K562 (cell line): ENCODE measurements at regions not wholly inside any gene's neighbourhood (a gene's known extent, or its start where the extent isn't known, plus 50 kb on each side); places are given as distances from the start of the nearest gene placed in this dataset.

Experiments
- EZH2 ChIP-seq: IDR thresholded peaks from 2 replicates; pipeline ENCODE4 v1.6.1; 2012; ENCODE audit warnings: low read depth, mild to moderate bottlenecking, inconsistent platforms, low read length, borderline replicate concordance
- POLR2AphosphoS5 ChIP-seq: IDR thresholded peaks from 2 replicates; pipeline ENCODE4 v1.6.1; 2011; ENCODE audit warnings: mild to moderate bottlenecking, low read depth, low read length, moderate library complexity; ENCODE audit not compliant: control insufficient read depth, insufficient read depth
- ZNF12 ChIP-seq: sonication (generic); formaldehyde crosslinking; IDR thresholded peaks from 2 replicates; pipeline ENCODE4 v1.4.0; 2020; ENCODE audit warnings: mild to moderate bottlenecking, missing genetic modification reagents
- TF ChIP-seq, protein P1 (sequence below), 2 experiments: fragments of 450-650 bp in 1 of 2; sonication (generic) in 1 of 2; formaldehyde crosslinking in 1 of 2; IDR thresholded peaks; 2 replicates each; pipeline versions ENCODE4 v1.7.1 to v1.9.0; 2016 to 2022; ENCODE audit warnings: inconsistent platforms in 1 of 2, mild to moderate bottlenecking in 1 of 2, missing genetic modification reagents in 1 of 2
- TF ChIP-seq, protein P2 (sequence below), 3 experiments: IDR thresholded peaks in 2 of 3; conservative IDR thresholded peaks in 1 of 3; 2 replicates each; pipeline ENCODE4 v1.5.1; 2011 to 2012; ENCODE audit warnings: low read length in 3 of 3, mild to moderate bottlenecking in 3 of 3, control low read depth in 2 of 3, improper control_type of control experiment in 1 of 3, inconsistent platforms in 1 of 3, low read depth in 1 of 3, mixed read lengths in 1 of 3, moderate library complexity in 1 of 3; ENCODE audit not compliant: insufficient read depth in 2 of 3

DNA sequence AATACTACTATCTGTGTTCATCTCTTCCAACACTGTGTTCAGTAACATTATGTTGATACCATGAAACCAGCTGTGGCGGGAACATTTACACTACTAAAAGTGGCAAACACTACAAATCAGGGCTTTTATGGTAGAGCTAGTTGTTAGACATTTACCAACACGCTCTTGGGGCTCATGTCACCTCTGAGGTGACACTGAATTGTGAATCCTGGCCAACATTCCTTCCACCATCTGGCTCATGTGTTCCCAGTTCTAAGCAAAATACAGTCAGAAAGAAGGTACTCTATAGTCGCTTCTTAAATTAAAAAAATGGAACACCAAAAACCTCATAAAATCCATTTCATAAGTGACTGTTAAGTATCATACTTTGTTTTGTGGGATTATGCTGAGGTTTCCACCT lies 436.6 kb downstream of the FUT8 start:
- TF ChIP-seq ZNF12 (CRISPR knock-in tag), result no peak
- TF ChIP-seq EZH2, result no peak
- TF ChIP-seq, protein P1, sequence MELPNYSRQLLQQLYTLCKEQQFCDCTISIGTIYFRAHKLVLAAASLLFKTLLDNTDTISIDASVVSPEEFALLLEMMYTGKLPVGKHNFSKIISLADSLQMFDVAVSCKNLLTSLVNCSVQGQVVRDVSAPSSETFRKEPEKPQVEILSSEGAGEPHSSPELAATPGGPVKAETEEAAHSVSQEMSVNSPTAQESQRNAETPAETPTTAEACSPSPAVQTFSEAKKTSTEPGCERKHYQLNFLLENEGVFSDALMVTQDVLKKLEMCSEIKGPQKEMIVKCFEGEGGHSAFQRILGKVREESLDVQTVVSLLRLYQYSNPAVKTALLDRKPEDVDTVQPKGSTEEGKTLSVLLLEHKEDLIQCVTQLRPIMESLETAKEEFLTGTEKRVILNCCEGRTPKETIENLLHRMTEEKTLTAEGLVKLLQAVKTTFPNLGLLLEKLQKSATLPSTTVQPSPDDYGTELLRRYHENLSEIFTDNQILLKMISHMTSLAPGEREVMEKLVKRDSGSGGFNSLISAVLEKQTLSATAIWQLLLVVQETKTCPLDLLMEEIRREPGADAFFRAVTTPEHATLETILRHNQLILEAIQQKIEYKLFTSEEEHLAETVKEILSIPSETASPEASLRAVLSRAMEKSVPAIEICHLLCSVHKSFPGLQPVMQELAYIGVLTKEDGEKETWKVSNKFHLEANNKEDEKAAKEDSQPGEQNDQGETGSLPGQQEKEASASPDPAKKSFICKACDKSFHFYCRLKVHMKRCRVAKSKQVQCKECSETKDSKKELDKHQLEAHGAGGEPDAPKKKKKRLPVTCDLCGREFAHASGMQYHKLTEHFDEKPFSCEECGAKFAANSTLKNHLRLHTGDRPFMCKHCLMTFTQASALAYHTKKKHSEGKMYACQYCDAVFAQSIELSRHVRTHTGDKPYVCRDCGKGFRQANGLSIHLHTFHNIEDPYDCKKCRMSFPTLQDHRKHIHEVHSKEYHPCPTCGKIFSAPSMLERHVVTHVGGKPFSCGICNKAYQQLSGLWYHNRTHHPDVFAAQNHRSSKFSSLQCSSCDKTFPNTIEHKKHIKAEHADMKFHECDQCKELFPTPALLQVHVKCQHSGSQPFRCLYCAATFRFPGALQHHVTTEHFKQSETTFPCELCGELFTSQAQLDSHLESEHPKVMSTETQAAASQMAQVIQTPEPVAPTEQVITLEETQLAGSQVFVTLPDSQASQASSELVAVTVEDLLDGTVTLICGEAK (IDR thresholded peaks at IDR 0.05), result no peak
- TF ChIP-seq, protein P1 (CRISPR knock-in tag; IDR thresholded peaks at IDR 0.05), result no peak
- no peak for TF ChIP-seq POLR2AphosphoS5
- TF ChIP-seq, protein P2, sequence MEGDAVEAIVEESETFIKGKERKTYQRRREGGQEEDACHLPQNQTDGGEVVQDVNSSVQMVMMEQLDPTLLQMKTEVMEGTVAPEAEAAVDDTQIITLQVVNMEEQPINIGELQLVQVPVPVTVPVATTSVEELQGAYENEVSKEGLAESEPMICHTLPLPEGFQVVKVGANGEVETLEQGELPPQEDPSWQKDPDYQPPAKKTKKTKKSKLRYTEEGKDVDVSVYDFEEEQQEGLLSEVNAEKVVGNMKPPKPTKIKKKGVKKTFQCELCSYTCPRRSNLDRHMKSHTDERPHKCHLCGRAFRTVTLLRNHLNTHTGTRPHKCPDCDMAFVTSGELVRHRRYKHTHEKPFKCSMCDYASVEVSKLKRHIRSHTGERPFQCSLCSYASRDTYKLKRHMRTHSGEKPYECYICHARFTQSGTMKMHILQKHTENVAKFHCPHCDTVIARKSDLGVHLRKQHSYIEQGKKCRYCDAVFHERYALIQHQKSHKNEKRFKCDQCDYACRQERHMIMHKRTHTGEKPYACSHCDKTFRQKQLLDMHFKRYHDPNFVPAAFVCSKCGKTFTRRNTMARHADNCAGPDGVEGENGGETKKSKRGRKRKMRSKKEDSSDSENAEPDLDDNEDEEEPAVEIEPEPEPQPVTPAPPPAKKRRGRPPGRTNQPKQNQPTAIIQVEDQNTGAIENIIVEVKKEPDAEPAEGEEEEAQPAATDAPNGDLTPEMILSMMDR (IDR thresholded peaks at IDR 0.05 in 2 of 3, conservative IDR thresholded peaks at IDR 0.05 in 1 of 3; ENCODE audit: insufficient read depth in 2 of 3, low read depth in 1 of 3, low read length in 3 of 3), result no peak
